HepG2 (cell line): ENCODE measurements at regions not wholly inside any gene's neighbourhood (a gene's known extent, or its start where the extent isn't known, plus 50 kb on each side); places are given as distances from the start of the nearest gene placed in this dataset.

Experiments used
- ATF1 ChIP-seq: IDR thresholded peaks from 2 replicates; pipeline ENCODE4 v1.6.1; 2016; ENCODE audit warnings: mild to moderate bottlenecking, control low read depth
- ATF7-NPFF ChIP-seq: sonication (generic); formaldehyde crosslinking; IDR thresholded peaks from 2 replicates; pipeline ENCODE4 v1.8.1; 2023; ENCODE audit warnings: mild to moderate bottlenecking, low read depth, missing genetic modification reagents, moderate library complexity
- DMAP1 ChIP-seq: IDR thresholded peaks from 2 replicates; pipeline ENCODE4 v1.6.1; 2016
- FOXA1 ChIP-seq, 2 experiments: fragments of 450-650 bp in 1 of 2; sonication (generic) in 1 of 2; formaldehyde crosslinking in 1 of 2; IDR thresholded peaks; 2 replicates each; pipeline versions ENCODE4 v1.4.0 to v1.6.1; 2016 to 2020; ENCODE audit warnings: missing genetic modification reagents in 1 of 2
- HDAC1 ChIP-seq: sonication (generic); formaldehyde crosslinking; IDR thresholded peaks from 2 replicates; pipeline ENCODE4 v1.5.1; 2020; ENCODE audit warnings: mild to moderate bottlenecking, missing genetic modification reagents
- HNF4G ChIP-seq, 2 experiments: sonication (generic) in 1 of 2; formaldehyde crosslinking in 1 of 2; IDR thresholded peaks; 2 replicates each; pipeline versions ENCODE4 v1.4.0 to v1.6.1; 2011 to 2020; ENCODE audit warnings: borderline replicate concordance in 2 of 2, low read depth in 2 of 2, mild to moderate bottlenecking in 2 of 2, low read length in 1 of 2, missing genetic modification reagents in 1 of 2, moderate library complexity in 1 of 2
- KDM6A ChIP-seq: IDR thresholded peaks from 2 replicates; pipeline ENCODE4 v1.6.1; 2016; ENCODE audit warnings: low read depth
- KLF15 ChIP-seq: sonication (generic); formaldehyde crosslinking; IDR thresholded peaks from 2 replicates; pipeline ENCODE4 v1.8.1; 2023; ENCODE audit warnings: borderline replicate concordance, mild to moderate bottlenecking, inconsistent platforms, missing genetic modification reagents, mixed read lengths
- NCOA2 ChIP-seq: sonication (generic); formaldehyde crosslinking; IDR thresholded peaks from 2 replicates; pipeline ENCODE4 v1.8.0; 2022; ENCODE audit warnings: inconsistent platforms
- PITX1 ChIP-seq: sonication (generic); formaldehyde crosslinking; IDR thresholded peaks from 2 replicates; pipeline ENCODE4 v1.5.1; 2020; ENCODE audit warnings: mild to moderate bottlenecking, missing genetic modification reagents
- SNAPC2 ChIP-seq: sonication (generic); formaldehyde crosslinking; IDR thresholded peaks from 2 replicates; pipeline ENCODE4 v1.8.1; 2022; ENCODE audit warnings: mild to moderate bottlenecking, missing genetic modification reagents
- ZIK1 ChIP-seq: sonication (generic); formaldehyde crosslinking; IDR thresholded peaks from 2 replicates; pipeline ENCODE4 v1.5.0; 2020; ENCODE audit warnings: mild to moderate bottlenecking, low read depth, missing genetic modification reagents, borderline replicate concordance
- ZNF205 ChIP-seq: IDR thresholded peaks from 2 replicates; pipeline ENCODE4 v1.6.1; 2018; ENCODE audit warnings: missing biosample characterization, missing genetic modification reagents
- ZNF282 ChIP-seq: fragments of 450-650 bp; IDR thresholded peaks from 2 replicates; pipeline ENCODE4 v1.6.1; 2018; ENCODE audit not compliant: partially characterized antibody
- ZNF3 ChIP-seq: IDR thresholded peaks from 2 replicates; pipeline ENCODE4 v1.7.0; 2017; ENCODE audit warnings: inconsistent platforms
- ZNF331 ChIP-seq: sonication (generic); formaldehyde crosslinking; IDR thresholded peaks from 2 replicates; pipeline ENCODE4 v1.4.0; 2020; ENCODE audit warnings: missing genetic modification reagents
- ZNF383 ChIP-seq: sonication (generic); formaldehyde crosslinking; IDR thresholded peaks from 2 replicates; pipeline ENCODE4 v1.4.0; 2020; ENCODE audit warnings: missing genetic modification reagents, mild to moderate bottlenecking, borderline replicate concordance
- ZNF484 ChIP-seq: sonication (generic); formaldehyde crosslinking; IDR thresholded peaks from 2 replicates; pipeline ENCODE4 v1.5.1; 2020; ENCODE audit warnings: mild to moderate bottlenecking, low read depth, missing genetic modification reagents, borderline replicate concordance
- ZNF644 ChIP-seq: IDR thresholded peaks from 2 replicates; pipeline ENCODE4 v1.6.1; 2016; ENCODE audit warnings: low read depth
- ZNF746 ChIP-seq: sonication (generic); formaldehyde crosslinking; IDR thresholded peaks from 2 replicates; pipeline ENCODE4 v1.8.0; 2022; ENCODE audit warnings: mild to moderate bottlenecking, missing genetic modification reagents
- ZNF788 ChIP-seq: sonication (generic); formaldehyde crosslinking; IDR thresholded peaks from 2 replicates; pipeline ENCODE4 v1.5.0; 2020; ENCODE audit warnings: mild to moderate bottlenecking, missing genetic modification reagents, borderline replicate concordance
- ZSCAN9 ChIP-seq: IDR thresholded peaks from 2 replicates; pipeline ENCODE4 v1.6.1; 2016; ENCODE audit warnings: borderline replicate concordance
- TF ChIP-seq, protein P1 (sequence below): sonication (generic); formaldehyde crosslinking; IDR thresholded peaks from 2 replicates; pipeline ENCODE4 v1.4.0; 2020; ENCODE audit warnings: missing genetic modification reagents
- TF ChIP-seq, protein P2 (sequence below): sonication (generic); formaldehyde crosslinking; IDR thresholded peaks from 2 replicates; pipeline ENCODE4 v1.4.0; 2020; ENCODE audit warnings: missing genetic modification reagents, borderline replicate concordance

DNA sequence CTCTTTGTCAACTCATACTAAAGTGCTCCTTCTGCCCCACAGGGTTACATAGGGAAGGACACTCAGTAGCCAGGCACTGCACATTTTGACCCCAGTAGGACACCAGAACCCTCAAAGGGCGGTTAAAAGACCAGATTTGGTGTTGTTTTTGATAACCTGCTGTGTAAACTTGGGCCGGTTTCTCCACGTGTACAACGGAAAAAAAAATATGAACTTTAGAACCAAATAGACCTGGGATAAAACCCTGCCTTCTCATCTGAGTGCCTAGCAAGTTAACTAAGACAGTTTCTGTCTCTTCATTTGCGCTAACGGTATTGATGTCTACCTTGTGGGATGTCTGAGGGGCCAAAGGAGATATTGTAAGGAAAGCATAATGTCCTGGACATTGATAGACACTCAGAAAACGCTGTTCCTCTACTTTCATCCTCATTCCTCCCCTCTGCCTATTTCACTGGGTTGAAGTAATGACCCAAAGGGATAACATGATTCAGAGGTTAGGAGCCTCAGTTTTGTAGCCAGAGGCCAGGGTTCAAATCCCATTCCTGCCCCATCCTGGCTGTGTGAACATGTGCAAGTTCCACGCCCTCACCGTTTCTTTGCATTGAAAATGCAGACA, 155.9 kb upstream of the LPP start (continued):
- TF ChIP-seq, protein P1, sequence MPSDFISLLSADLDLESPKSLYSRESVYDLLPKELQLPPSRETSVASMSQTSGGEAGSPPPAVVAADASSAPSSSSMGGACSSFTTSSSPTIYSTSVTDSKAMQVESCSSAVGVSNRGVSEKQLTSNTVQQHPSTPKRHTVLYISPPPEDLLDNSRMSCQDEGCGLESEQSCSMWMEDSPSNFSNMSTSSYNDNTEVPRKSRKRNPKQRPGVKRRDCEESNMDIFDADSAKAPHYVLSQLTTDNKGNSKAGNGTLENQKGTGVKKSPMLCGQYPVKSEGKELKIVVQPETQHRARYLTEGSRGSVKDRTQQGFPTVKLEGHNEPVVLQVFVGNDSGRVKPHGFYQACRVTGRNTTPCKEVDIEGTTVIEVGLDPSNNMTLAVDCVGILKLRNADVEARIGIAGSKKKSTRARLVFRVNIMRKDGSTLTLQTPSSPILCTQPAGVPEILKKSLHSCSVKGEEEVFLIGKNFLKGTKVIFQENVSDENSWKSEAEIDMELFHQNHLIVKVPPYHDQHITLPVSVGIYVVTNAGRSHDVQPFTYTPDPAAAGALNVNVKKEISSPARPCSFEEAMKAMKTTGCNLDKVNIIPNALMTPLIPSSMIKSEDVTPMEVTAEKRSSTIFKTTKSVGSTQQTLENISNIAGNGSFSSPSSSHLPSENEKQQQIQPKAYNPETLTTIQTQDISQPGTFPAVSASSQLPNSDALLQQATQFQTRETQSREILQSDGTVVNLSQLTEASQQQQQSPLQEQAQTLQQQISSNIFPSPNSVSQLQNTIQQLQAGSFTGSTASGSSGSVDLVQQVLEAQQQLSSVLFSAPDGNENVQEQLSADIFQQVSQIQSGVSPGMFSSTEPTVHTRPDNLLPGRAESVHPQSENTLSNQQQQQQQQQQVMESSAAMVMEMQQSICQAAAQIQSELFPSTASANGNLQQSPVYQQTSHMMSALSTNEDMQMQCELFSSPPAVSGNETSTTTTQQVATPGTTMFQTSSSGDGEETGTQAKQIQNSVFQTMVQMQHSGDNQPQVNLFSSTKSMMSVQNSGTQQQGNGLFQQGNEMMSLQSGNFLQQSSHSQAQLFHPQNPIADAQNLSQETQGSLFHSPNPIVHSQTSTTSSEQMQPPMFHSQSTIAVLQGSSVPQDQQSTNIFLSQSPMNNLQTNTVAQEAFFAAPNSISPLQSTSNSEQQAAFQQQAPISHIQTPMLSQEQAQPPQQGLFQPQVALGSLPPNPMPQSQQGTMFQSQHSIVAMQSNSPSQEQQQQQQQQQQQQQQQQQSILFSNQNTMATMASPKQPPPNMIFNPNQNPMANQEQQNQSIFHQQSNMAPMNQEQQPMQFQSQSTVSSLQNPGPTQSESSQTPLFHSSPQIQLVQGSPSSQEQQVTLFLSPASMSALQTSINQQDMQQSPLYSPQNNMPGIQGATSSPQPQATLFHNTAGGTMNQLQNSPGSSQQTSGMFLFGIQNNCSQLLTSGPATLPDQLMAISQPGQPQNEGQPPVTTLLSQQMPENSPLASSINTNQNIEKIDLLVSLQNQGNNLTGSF (CRISPR knock-in tag), result no peak
- TF ChIP-seq KDM6A (CRISPR knock-in tag) (peak; percentile 88), ATF1 (CRISPR knock-in tag) (peak; percentile 69), ZNF644 (CRISPR knock-in tag) (peak; percentile 73), HDAC1 (CRISPR knock-in tag) (peak; percentile 87), ZNF383 (CRISPR knock-in tag) (no peak), ZNF746 (peak; percentile 65; the same call in 1 of the 2 replicates), ZNF205 (CRISPR knock-in tag) (peak; percentile 67), NCOA2 (CRISPR knock-in tag) (peak; percentile 95), ZNF3 (CRISPR knock-in tag) (peak; percentile 10; the same call in 1 of the 2 replicates), ZNF788 (CRISPR knock-in tag) (0 out of 2 replicates have a peak, but pooled peaks have one; percentile 20), HNF4G (IDR thresholded peaks at IDR 0.05; ENCODE audit: borderline replicate concordance, low read depth, low read length) (peak; percentile 93), HNF4G (CRISPR knock-in tag; IDR thresholded peaks at IDR 0.05; ENCODE audit: borderline replicate concordance, low read depth) (peak; percentile 89; the same call in 1 of the 2 replicates), SNAPC2 (peak; percentile 61; the same call in 1 of the 2 replicates), ZSCAN9 (peak; percentile 56; the same call in 1 of the 2 replicates), PITX1 (CRISPR knock-in tag) (peak; percentile 74; the same call in 1 of the 2 replicates), KLF15 (CRISPR knock-in tag) (no peak), ZNF331 (CRISPR knock-in tag) (peak; percentile 75), FOXA1 (IDR thresholded peaks at IDR 0.05) (peak; percentile 66; the same call in 1 of the 2 replicates), FOXA1 (CRISPR knock-in tag; IDR thresholded peaks at IDR 0.05) (peak; percentile 88), ZNF484 (CRISPR knock-in tag) (no peak), ZIK1 (CRISPR knock-in tag) (no peak), ATF7-NPFF (CRISPR knock-in tag) (no peak), DMAP1 (peak; percentile 64; the same call in 1 of the 2 replicates), ZNF282 (no peak)
- TF ChIP-seq, protein P2, sequence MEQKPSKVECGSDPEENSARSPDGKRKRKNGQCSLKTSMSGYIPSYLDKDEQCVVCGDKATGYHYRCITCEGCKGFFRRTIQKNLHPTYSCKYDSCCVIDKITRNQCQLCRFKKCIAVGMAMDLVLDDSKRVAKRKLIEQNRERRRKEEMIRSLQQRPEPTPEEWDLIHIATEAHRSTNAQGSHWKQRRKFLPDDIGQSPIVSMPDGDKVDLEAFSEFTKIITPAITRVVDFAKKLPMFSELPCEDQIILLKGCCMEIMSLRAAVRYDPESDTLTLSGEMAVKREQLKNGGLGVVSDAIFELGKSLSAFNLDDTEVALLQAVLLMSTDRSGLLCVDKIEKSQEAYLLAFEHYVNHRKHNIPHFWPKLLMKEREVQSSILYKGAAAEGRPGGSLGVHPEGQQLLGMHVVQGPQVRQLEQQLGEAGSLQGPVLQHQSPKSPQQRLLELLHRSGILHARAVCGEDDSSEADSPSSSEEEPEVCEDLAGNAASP, result peak; percentile 90
